GM12878 (cell line): ENCODE measurements at regions not wholly inside any gene's neighbourhood (a gene's known extent, or its start where the extent isn't known, plus 50 kb on each side); places are given as distances from the start of the nearest gene placed in this dataset.

ENCODE experiments used
- ATAC-seq: fragments of 200-7000 bp; cut with Tn5 transposase; 3 replicates; pipeline ENCODE4 v1.9.1; 2020; ENCODE audit warnings: mild to moderate bottlenecking, moderate library complexity
- BruUV-seq: library from RNA; stranded (reverse); fragments of 400-500 nt; replicated peaks from 2 replicates; lab custom pipeline; 2021; lab: Mats Ljungman, UMichigan
- CTCF ChIA-PET: fragments of 300-600 bp; sonication (Branson Sonifier 250); formaldehyde crosslinking; extraction: SDS; loops from one replicate; lab custom pipeline; 2021; ENCODE audit warnings: inconsistent platforms; lab: Yijun Ruan, JAX
- POLR2A ChIA-PET: fragments of 350-600 bp; formaldehyde crosslinking; extraction: SDS; loops from one replicate; lab custom pipeline; 2021; ENCODE audit warnings: inconsistent platforms; lab: Charles Lee
- RAD21 ChIA-PET: fragments of 300-600 bp; sonication (Branson Sonifier 250); formaldehyde crosslinking; loops from one replicate; lab custom pipeline; 2023; ENCODE audit warnings: antibody characterized with exemption; ENCODE audit not compliant: unreplicated experiment; lab: Charles Lee
- SMC1A ChIA-PET: fragments of 300-600 bp; sonication (Branson Sonifier 250); formaldehyde crosslinking; loops from one replicate; lab custom pipeline; 2023; ENCODE audit not compliant: unreplicated experiment, uncharacterized antibody; lab: Charles Lee
- DNase-seq: peaks from one replicate; pipeline ENCODE4 v3.0.0-alpha.2; 2011; ENCODE audit warnings: low read depth, low spot score
- FAIRE-seq: peaks from 3 replicates; lab custom pipeline; 2011; peaks lifted over from hg19 to GRCh38; lab: Jason Lieb, UNC
- H2AFZ ChIP-seq: 2 replicates; pipeline ENCODE4 v1.6.0; 2011; ENCODE audit warnings: low read depth, low read length, control low read depth; ENCODE audit not compliant: control insufficient read depth
- H3K27ac ChIP-seq: 2 replicates; pipeline ENCODE4 v1.5.1; 2011; ENCODE audit warnings: control low read depth; ENCODE audit not compliant: control insufficient read depth, insufficient read depth
- H3K27me3 ChIP-seq, 2 experiments: replicated peaks in 1 of 2; 2 replicates each; pipeline versions ENCODE4 v1.6.0 to v1.6.1; 2011; ENCODE audit warnings: low read length in 1 of 2; ENCODE audit not compliant: control insufficient read depth in 2 of 2, insufficient read depth in 2 of 2
- H3K36me3 ChIP-seq, 2 experiments: 2 replicates each; pipeline ENCODE4 v1.5.1; 2011; ENCODE audit warnings: low read length in 1 of 2; ENCODE audit not compliant: control insufficient read depth in 2 of 2, insufficient read depth in 2 of 2
- H3K4me1 ChIP-seq: 2 replicates; pipeline ENCODE4 v1.6.1; 2011; ENCODE audit warnings: mild to moderate bottlenecking, low read length, moderate library complexity, mixed read lengths; ENCODE audit not compliant: control insufficient read depth, insufficient read depth
- H3K4me2 ChIP-seq: 2 replicates; pipeline ENCODE4 v1.6.0; 2011; ENCODE audit warnings: control low read depth; ENCODE audit not compliant: control insufficient read depth, insufficient read depth
- H3K4me3 ChIP-seq: fragments of 200-600 bp; sonication (generic); 2 replicates; pipeline ENCODE4 v1.5.1; 2016
- H3K79me2 ChIP-seq: 2 replicates; pipeline ENCODE4 v1.6.0; 2011; ENCODE audit warnings: low read length; ENCODE audit not compliant: control insufficient read depth, insufficient read depth
- H3K9ac ChIP-seq: 2 replicates; pipeline ENCODE4 v1.8.0; 2011; ENCODE audit warnings: low read length, control low read depth, mixed read lengths; ENCODE audit not compliant: control insufficient read depth, insufficient read depth
- H3K9me3 ChIP-seq: replicated peaks from 3 replicates; pipeline ENCODE4 v1.5.1; 2011; ENCODE audit warnings: mild to moderate bottlenecking, low read length; ENCODE audit not compliant: control insufficient read depth, insufficient read depth
- H4K20me1 ChIP-seq: 2 replicates; pipeline ENCODE4 v1.6.0; 2011; ENCODE audit not compliant: control insufficient read depth, insufficient read depth
- ATF2 ChIP-seq: IDR thresholded peaks from 2 replicates; pipeline ENCODE4 v1.6.1; 2012; ENCODE audit warnings: low read length, inconsistent platforms
- ATF7 ChIP-seq: fragments of 450-650 bp; IDR thresholded peaks from 2 replicates; pipeline ENCODE4 v1.6.1; 2016; ENCODE audit warnings: low read depth, mild to moderate bottlenecking
- BRCA1 ChIP-seq: IDR thresholded peaks from 2 replicates; pipeline ENCODE4 v1.6.1; 2011; ENCODE audit warnings: low read depth, low read length, improper control_type of control experiment
- CEBPB ChIP-seq, 2 experiments: fragments of 150-350 bp in 1 of 2; IDR thresholded peaks; 2 replicates each; pipeline ENCODE4 v1.6.1; 2012 to 2014; ENCODE audit warnings: low read depth in 2 of 2, low read length in 2 of 2, borderline replicate concordance in 1 of 2, inconsistent platforms in 1 of 2
- DPF2 ChIP-seq: fragments of 450-650 bp; IDR thresholded peaks from 2 replicates; pipeline ENCODE4 v1.6.1; 2017; ENCODE audit warnings: mild to moderate bottlenecking
- E2F4 ChIP-seq: IDR thresholded peaks from 2 replicates; pipeline ENCODE4 v1.6.1; 2012; ENCODE audit warnings: low read depth, low read length, improper control_type of control experiment
- HDAC6 ChIP-seq: fragments of 200-600 bp; sonication (generic); IDR thresholded peaks from one replicate; pipeline ENCODE4 v1.8.0; 2017; ENCODE audit warnings: antibody characterized with exemption; ENCODE audit not compliant: unreplicated experiment
- IRF4 ChIP-seq: IDR thresholded peaks from 2 replicates; pipeline ENCODE4 v1.6.1; 2011; ENCODE audit warnings: low read depth, low read length
- MEF2B ChIP-seq: fragments of 450-650 bp; IDR thresholded peaks from 2 replicates; pipeline ENCODE4 v1.6.1; 2018; ENCODE audit warnings: mild to moderate bottlenecking, moderate library complexity; ENCODE audit not compliant: partially characterized antibody, poor library complexity, severe bottlenecking
- MTA3 ChIP-seq: IDR thresholded peaks from 2 replicates; pipeline ENCODE4 v1.6.1; 2012; ENCODE audit warnings: low read length, inconsistent platforms, borderline replicate concordance
- MYC ChIP-seq: IDR thresholded peaks from 2 replicates; pipeline ENCODE4 v1.6.1; 2011; ENCODE audit warnings: mild to moderate bottlenecking, low read length, moderate library complexity, inconsistent platforms; ENCODE audit not compliant: insufficient read depth, insufficient replicate concordance, insufficient read length, severe bottlenecking
- SIX5 ChIP-seq: IDR thresholded peaks from 2 replicates; pipeline ENCODE4 v1.6.1; 2011; ENCODE audit warnings: mild to moderate bottlenecking, low read depth, low read length, moderate library complexity; ENCODE audit not compliant: severe bottlenecking
- SP1 ChIP-seq: IDR thresholded peaks from one replicate; pipeline ENCODE4 v1.6.1; 2011; ENCODE audit warnings: low read depth, low read length
- SRF ChIP-seq, 2 experiments: IDR thresholded peaks; 2 replicates each; pipeline ENCODE4 v1.6.1; 2011; ENCODE audit warnings: low read depth in 2 of 2, low read length in 2 of 2, mild to moderate bottlenecking in 1 of 2, moderate library complexity in 1 of 2
- SUPT20H ChIP-seq: IDR thresholded peaks from 2 replicates; pipeline ENCODE4 v1.6.1; 2011; ENCODE audit warnings: low read depth, mild to moderate bottlenecking, low read length, moderate library complexity, borderline replicate concordance; ENCODE audit not compliant: control insufficient read depth
- SUZ12 ChIP-seq: fragments of 200-600 bp; sonication (generic); IDR thresholded peaks from one replicate; pipeline ENCODE4 v1.6.1; 2018; ENCODE audit warnings: antibody characterized with exemption, mild to moderate bottlenecking; ENCODE audit not compliant: unreplicated experiment
- WRNIP1 ChIP-seq: IDR thresholded peaks from 2 replicates; pipeline ENCODE4 v1.6.1; 2011; ENCODE audit warnings: low read depth, low read length, improper control_type of control experiment, borderline replicate concordance
- ZNF24 ChIP-seq: fragments of 450-650 bp; IDR thresholded peaks from 2 replicates; pipeline ENCODE4 v1.6.1; 2017; ENCODE audit warnings: antibody characterized with exemption, mild to moderate bottlenecking
- WGBS: methylation state at CpG from one replicate; pipeline ENCODE4 v1.1.6; 2016; ENCODE audit warnings: low lambda C conversion rate; ENCODE audit not compliant: insufficient replicate concordance, insufficient coverage; ENCODE audit errors: missing lambda C conversion rate; 5-methylcytosine and 5-hydroxymethylcytosine counted together
- in situ Hi-C: fragments of 300-500 bp; cut with MboI; formaldehyde crosslinking; loops from 9 replicates; pipeline ENCODE4 v1.14.3; 2018; ENCODE audit warnings: mixed read lengths
- intact Hi-C: fragments of 100-400 bp; cut with micrococcal nuclease; formaldehyde crosslinking; loops from one replicate; pipeline ENCODE4 v1.14.2; 2022; ENCODE audit not compliant: unreplicated experiment
- TF ChIP-seq, protein P1 (sequence below): fragments of 450-650 bp; IDR thresholded peaks from 2 replicates; pipeline ENCODE4 v1.6.1; 2017; ENCODE audit warnings: borderline replicate concordance

DNA sequence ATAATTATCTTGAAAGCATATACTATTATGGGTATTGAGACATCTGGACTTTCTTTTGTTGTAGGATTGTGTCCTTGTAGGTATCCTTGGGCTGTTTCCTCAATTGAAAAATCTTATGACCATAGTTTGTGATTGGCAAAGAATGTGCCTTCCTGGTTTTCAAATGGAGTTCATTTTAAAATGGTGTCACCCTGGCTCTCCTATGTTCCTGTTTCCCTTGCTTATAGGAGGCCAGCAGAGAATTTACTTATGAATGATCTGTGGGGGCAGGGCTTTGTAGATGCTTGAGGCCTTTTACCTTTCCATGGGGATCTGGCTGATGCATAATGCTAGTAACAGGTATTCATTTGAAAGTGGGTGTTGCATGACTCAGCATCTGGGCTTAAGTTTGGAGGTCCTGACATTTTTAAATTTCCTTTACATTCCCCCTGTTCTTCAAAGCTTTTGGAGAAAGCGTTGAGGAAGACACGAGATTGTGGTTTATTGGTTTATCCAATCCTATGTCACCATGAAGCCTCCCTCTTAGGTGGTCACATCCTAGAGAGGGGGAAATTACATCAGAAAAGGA lies 135.0 kb upstream of the PROKR2 start:
- H3K36me3 ChIP-seq: no peaks in the 10 kb centered on the region
- ChIA-PET POLR2A (interaction anchor here (0.6 kb wide), 1 partner anchor 16 kb away, joined by 4 read pairs; no protein-coding TSS in a partner anchor), CTCF (no interaction called here), SMC1A (no interaction called here), RAD21 (no interaction called here)
- no TSS peak for BruUV-seq
- H3K27ac ChIP-seq: no peak overlapping the region
- FAIRE-seq (no peak), ATAC-seq (no peak), DNase-seq (no peak)
- no peak overlapping the region for H3K9ac ChIP-seq
- H2AFZ ChIP-seq: no peak overlapping the region
- no peak overlapping the region for H3K4me3 ChIP-seq
- intact Hi-C loops: no loop called here
- in situ Hi-C loops: no loop called here
- no peaks in the 10 kb centered on the region for H3K4me1 ChIP-seq
- TF ChIP-seq MYC (no peak), E2F4 (no peak), CEBPB (IDR thresholded peaks at IDR 0.05; ENCODE audit: borderline replicate concordance in 1 of 2, low read depth in 2 of 2, low read length in 2 of 2) (no peak), SIX5 (no peak), IRF4 (no peak), ATF2 (no peak), ZNF24 (no peak), MTA3 (no peak), SRF (IDR thresholded peaks at IDR 0.05; ENCODE audit: low read depth in 2 of 2, low read length in 2 of 2) (no peak), SP1 (no peak), BRCA1 (no peak), ATF7 (no peak), SUPT20H (no peak), HDAC6 (no peak), SUZ12 (no peak), DPF2 (no peak), WRNIP1 (no peak), MEF2B (no peak)
- TF ChIP-seq, protein P1, sequence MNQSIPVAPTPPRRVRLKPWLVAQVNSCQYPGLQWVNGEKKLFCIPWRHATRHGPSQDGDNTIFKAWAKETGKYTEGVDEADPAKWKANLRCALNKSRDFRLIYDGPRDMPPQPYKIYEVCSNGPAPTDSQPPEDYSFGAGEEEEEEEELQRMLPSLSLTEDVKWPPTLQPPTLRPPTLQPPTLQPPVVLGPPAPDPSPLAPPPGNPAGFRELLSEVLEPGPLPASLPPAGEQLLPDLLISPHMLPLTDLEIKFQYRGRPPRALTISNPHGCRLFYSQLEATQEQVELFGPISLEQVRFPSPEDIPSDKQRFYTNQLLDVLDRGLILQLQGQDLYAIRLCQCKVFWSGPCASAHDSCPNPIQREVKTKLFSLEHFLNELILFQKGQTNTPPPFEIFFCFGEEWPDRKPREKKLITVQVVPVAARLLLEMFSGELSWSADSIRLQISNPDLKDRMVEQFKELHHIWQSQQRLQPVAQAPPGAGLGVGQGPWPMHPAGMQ: no peak
- H3K9me3 ChIP-seq: no peaks in the 10 kb centered on the region
- no peak overlapping the region for H3K4me2 ChIP-seq
- no peaks in the 10 kb centered on the region for H4K20me1 ChIP-seq
- H3K79me2 ChIP-seq: no peaks in the 10 kb centered on the region
- WGBS: 67% methylated on average over 2 of the region's 2 CpGs
- no peaks in the 10 kb centered on the region for H3K27me3 ChIP-seq
